Activated CD4-positive, alpha-beta T cell treated with anti-CD3 and anti-CD28 coated beads for 48 hours (primary cell): ENCODE measurements at regions not wholly inside any gene's neighbourhood (a gene's known extent, or its start where the extent isn't known, plus 50 kb on each side); places are given as distances from the start of the nearest gene placed in this dataset.

ENCODE experiments used
- DNase-seq: peaks from one replicate; pipeline ENCODE4 v3.0.0-alpha.2; 2020

GRCh38 chr9:107886826-107887225 is 397.3 kb upstream of the KLF4 start:
- no peak for DNase-seq

GRCh38 chr9:107883496-107884124 is 394.0 kb upstream of the KLF4 start:
- no peak for DNase-seq

- no peak for DNase-seq
Measured at GRCh38 chr9:107881626-107882300, 392.2 kb upstream of the KLF4 start.

GRCh38 chr9:107878462-107878861 is 388.9 kb upstream of the KLF4 start:
- no peak for DNase-seq

GRCh38 chr9:107875571-107875980 is 386.0 kb upstream of the KLF4 start:
- DNase-seq = no peak

GRCh38 chr9:107874591-107875369 is 385.2 kb upstream of the KLF4 start:
- DNase-seq = no peak

- no peak for DNase-seq
Measured at GRCh38 chr9:107874137-107874536, 384.6 kb upstream of the KLF4 start.

- DNase-seq = no peak
Measured at GRCh38 chr9:107872457-107873192, 383.1 kb upstream of the KLF4 start.

- DNase-seq = no peak
Measured at GRCh38 chr9:107870927-107871680, 381.5 kb upstream of the KLF4 start.

GRCh38 chr9:107870221-107870620 is 380.7 kb upstream of the KLF4 start:
- no peak for DNase-seq

GRCh38 chr9:107869111-107869510 is 379.5 kb upstream of the KLF4 start:
- DNase-seq = no peak

- DNase-seq = no peak
Measured at GRCh38 chr9:107868186-107868585, 378.6 kb upstream of the KLF4 start.

GRCh38 chr9:107867738-107868137 is 378.2 kb upstream of the KLF4 start:
- no peak for DNase-seq

- DNase-seq = no peak
Measured at GRCh38 chr9:107866711-107867311, 377.2 kb upstream of the KLF4 start.

- no peak for DNase-seq
Measured at GRCh38 chr9:107863396-107863795, 373.8 kb upstream of the KLF4 start.

- DNase-seq = no peak
Measured at GRCh38 chr9:107862881-107863280, 373.3 kb upstream of the KLF4 start.

- no peak for DNase-seq
Measured at GRCh38 chr9:107862323-107862722, 372.8 kb upstream of the KLF4 start.

GRCh38 chr9:107861075-107861474 is 371.5 kb upstream of the KLF4 start:
- DNase-seq = no peak

- no peak for DNase-seq
Measured at GRCh38 chr9:107858260-107858659, 368.7 kb upstream of the KLF4 start.

GRCh38 chr9:107856633-107857032 is 367.1 kb upstream of the KLF4 start:
- no peak for DNase-seq

GRCh38 chr9:107855164-107855563 is 365.6 kb upstream of the KLF4 start:
- DNase-seq = no peak

GRCh38 chr9:107853461-107853860 is 363.9 kb upstream of the KLF4 start:
- no peak for DNase-seq
